ENCODE measurements at regions not wholly inside any gene's neighbourhood (a gene's known extent, or its start where the extent isn't known, plus 50 kb on each side); places are given as distances from the start of the nearest gene placed in this dataset.
"Not testable (repeated sequence)": the region's sequence is repeated elsewhere in the genome, so short reads cannot be mapped to it uniquely, and the experiment has no call there.

DNA sequence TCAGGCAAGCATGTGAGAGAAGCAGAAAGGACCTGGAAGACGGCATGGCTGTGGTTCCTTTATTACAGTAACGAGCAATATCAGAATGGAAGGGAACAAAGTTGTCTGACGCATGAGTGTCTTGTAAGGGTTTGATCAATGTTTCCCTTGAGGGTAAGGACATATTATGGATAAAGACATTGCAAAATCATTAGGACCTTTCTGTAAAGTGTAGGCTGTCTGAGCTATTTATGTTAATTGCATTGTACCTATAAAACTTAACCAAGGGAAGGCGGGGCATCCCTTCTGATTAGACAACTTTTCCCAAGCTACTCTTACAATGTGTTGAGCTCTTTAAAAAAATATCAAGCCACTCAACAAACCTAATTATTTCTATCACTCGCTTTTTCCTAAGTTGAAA, 112.2 kb upstream of the JADE1 start:
- no peak for ATAC-seq
- no peak for DNase-seq
- intact Hi-C loops (cut with micrococcal nuclease): no loop called here

DNA sequence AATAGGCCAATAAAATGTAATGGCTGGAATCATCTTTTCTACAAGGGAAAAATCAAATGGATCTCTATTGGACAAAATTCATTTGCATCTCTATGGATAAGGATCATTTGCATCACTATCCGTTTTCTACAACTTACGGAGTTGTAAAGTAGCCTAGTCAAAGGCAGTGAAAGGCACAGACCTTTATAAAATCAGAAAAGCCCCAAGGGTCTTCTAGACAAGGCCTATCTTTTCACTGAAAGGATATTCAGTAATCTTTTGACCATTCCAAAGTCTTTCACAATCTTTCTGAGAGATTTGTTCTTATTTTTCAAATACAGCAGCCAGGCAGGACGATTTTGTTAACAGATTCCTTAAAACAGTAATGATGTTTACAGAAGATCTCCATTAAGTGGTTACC, 119.5 kb upstream of the JADE1 start:
- intact Hi-C loops (cut with micrococcal nuclease): no loop called here
- ATAC-seq: peak; percentile 62
- DNase-seq: no peak

DNA sequence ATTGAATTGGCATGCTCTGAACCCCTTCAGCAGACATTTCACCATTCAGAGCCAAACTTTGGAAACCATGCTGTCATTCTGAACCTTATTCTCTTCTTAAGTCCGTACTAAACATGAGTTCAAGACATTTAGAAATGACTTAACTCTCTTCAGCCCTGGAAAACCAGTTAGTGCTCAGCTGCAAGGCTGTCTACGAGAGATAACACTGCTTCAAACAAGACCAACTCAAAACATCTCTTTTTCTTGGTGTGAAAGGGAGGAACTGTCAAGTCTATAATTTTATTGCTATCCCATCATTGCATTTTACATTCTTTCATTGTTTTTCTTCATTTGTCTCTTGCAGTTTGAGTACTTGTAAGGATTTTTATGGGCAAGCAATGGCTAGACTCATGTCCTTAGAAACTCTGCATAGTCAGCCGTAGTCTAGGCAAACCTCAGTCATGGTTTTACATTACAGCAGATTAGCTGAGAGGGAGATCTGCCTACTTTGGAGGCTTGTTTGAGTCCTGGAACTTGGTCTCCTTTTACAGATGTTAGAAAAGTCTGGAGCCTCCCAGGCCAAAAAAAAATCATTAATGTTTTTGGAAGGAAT, 120.6 kb upstream of the JADE1 start:
- intact Hi-C loops (cut with micrococcal nuclease): no loop called here
- DNase-seq (no peak), ATAC-seq (no peak)

DNA sequence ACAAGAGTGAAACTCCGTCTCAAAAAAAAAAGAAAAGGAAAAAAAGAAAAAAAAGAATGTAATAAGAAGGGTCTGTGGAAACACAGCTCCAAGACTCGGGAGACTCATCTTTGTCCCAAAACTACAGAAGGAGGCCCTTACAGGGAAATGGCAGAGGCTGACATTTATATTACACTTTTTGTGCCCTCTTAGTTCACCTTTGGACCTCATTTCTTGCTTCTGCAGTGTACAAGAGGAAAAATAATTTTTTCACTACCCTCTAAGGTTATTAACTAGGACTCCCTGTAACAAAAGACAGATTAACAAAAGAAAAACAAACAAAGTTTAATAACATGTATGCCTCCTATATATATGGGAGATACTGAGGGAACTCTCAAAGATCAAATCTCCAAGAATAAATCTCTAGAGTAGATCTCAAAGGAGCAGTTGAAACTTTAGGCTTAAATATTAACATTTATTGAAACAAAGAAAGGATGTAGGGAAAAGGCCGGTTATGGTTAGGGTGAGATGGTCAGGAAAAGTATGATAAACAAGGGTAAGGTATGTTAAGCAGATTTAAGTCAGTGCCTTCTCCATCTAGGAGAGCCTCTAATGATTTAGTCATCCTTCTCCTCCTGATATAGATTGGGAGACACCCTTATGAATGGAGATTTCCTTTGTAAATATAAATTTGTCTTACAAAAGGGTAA, 121.3 kb upstream of the JADE1 start:
- no peak for ATAC-seq
- intact Hi-C loops (cut with micrococcal nuclease): no loop called here
- no peak for DNase-seq

DNA sequence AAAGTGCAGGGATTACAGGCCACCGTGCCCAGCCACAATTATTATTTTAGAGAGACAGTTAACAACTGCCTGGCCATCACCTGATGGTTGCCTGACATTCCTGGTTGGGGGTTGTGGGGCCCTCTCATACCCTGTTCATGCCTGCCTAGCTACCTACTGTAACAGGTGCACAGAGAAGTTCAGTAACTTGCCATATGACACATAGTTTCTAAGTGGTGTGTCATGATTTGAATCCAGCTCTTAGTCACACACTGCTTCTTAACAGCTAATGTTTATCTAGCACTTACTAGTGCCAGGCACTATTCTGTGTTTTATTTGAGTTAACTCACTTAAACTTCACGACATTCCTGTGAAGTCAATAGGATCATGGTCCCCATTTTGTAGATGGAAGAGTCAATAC, 122.7 kb upstream of the JADE1 start:
- intact Hi-C loops (cut with micrococcal nuclease): no loop called here
- DNase-seq: no peak
- ATAC-seq: no peak

DNA sequence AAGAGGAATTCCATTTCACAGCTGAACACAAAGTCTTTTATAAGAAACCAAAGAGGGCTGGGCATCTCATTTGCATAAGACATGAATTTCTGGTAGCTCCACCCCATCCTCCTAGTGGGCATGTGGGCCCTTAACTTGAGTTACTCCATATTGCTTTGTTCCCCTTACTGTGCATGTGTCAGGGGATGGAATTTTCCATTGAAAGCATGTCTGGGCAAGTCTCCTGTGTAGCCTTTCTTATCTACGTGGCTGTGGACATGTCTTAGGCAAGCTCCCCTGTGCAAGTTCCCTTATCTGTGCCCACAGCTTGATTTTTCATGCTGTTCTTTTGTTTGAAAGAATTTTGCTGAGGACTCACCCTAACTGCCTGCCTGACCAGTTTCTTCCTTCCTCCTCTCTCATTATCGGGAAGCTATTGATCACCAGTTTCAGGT, 123.5 kb upstream of the JADE1 start:
- intact Hi-C loops (cut with micrococcal nuclease): no loop called here
- DNase-seq: no peak

DNA sequence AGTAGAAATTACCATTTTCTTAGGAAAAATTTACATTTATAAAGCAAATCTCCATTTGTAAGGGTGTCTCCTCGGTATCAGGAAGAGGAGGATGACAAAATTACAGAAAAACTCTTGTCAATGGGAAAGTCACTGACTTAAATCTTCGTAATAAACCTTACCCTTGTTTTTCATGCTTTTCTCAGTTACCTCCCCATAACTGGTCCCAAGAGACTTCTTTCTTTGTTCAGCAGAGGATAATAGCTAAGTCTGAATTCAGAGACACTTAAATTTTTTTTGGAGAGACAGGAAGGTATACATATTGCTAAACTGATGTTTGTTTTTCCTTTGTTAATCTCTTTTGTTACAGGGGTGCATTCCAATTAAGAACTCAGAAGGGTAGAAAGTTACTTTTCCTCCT, 125.5 kb upstream of the JADE1 start:
- no peak for DNase-seq
- no peak for ATAC-seq
- intact Hi-C loops (cut with micrococcal nuclease): no loop called here

More for the DNA sequence above, 123.5 kb upstream of the JADE1 start:
- ATAC-seq: no peak

DNA sequence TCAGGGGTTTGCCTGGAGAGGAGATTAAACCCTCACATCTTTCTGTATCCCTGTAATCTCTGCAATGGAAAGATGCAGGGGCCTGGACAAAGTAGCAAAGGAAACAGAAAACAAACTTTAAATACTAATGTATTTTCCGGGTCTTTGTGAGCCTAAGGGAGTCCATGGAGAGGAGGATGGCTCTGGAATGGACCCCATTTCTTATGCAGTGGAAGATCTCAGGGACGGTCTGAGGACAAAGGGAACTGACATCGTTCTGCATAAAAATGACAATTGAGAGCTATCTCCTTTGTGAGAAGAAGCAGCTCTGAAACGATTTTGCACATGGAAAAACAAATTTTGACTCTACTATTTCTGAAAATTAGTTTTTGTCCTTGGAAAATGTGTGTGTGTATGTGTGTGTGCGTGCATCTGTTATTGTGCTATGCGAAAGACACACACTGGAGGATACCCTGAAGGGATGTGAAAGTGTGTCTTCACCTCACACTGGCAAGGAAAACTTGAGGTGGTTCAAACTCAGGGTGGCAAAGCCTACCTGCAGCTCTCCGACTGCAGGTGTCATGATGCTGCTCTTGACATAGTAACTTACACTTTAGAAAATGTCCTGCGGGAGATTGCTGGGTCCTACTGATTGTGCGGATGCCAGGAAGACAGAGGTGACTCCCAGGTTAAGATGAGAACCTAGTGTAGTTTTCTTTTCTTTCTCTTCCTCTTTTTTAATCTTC, 126.4 kb upstream of the JADE1 start:
- no peak for DNase-seq
- intact Hi-C loops (cut with micrococcal nuclease): no loop called here

DNA sequence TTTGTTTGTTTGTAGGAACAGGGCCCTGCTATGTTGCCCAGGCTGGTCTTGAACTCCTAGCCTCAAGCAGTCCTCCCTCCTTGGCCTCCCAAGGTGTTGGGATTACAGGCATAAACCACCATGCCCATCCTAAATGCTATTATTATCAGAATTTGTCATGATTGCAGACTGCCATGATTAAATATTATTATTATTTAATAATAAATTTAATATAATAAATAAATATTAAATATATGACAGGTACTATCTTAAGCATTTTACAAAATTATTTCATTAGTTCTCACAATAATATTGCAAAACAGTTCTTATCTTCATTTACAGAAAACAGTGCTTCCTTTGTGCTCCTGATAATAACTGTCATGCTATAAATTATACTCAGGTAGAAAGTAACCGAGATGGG, 133.4 kb upstream of the JADE1 start:
- no peak for ATAC-seq
- intact Hi-C loops (cut with micrococcal nuclease): no loop called here
- DNase-seq: no peak

More for the DNA sequence above, 126.4 kb upstream of the JADE1 start:
- ATAC-seq: no peak

DNA sequence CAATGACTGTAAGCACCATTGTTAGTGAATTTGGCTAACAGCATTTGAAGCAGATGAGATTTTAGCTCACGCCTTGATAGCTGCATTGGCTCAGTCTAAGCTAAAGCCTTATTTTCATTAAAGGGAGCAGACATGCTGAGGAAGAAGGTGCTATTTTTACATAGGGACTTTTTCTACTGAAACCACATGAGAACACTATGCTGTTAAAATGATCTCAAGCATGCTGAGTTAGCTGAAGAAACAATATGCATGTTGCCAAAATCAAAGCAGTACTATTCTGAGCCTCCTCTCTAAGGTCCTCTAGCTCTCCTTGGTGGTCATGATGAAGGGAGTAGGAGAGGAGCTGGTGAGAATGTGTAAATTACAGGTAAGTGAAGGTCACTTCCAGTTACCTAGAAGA, 134.4 kb upstream of the JADE1 start:
- no peak for DNase-seq
- intact Hi-C loops (cut with micrococcal nuclease): no loop called here
- ATAC-seq: peak; percentile 80

DNA sequence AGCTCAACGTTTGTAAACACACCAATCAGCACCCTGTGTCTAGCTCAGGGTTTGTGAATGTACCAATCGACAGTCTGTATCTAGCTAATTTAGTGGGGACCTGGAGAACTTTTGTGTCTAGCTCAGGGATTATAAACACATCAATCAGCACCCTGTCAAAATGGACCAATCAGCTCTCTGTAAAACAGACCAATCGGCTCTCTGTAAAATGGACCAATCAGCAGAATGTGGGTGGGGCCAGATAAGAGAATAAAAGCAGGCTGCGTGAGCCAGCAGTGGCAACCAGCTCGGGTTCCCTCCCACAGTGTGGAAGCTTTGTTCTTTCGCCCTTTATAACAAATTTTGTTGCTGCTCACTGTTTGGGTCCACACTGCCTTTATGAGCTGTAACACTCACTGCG, 136.3 kb upstream of the JADE1 start:
- ATAC-seq; intact Hi-C loops (cut with micrococcal nuclease); DNase-seq: not testable (repeated sequence)

DNA sequence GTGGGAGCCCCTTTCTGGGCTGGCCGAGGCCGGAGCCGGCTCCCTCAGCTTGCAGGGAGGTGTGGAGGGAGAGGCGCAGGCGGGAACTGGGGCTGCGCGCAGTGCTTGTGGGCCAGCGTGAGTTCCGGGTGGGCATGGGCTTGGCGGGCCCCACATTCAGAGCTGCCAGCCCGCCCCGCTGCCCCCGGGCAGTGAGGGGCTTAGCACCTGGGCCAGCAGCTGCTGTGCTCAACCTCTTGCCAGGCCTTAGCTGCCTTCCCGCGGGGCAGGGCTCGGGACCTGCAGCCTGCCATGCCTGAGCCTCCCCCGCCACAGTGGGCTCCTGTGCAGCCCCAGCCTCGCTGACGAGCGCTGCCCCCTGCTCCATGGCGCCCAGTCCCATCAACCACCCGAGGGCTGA, 136.9 kb upstream of the JADE1 start:
- ATAC-seq; DNase-seq; intact Hi-C loops (cut with micrococcal nuclease): not testable (repeated sequence)

DNA sequence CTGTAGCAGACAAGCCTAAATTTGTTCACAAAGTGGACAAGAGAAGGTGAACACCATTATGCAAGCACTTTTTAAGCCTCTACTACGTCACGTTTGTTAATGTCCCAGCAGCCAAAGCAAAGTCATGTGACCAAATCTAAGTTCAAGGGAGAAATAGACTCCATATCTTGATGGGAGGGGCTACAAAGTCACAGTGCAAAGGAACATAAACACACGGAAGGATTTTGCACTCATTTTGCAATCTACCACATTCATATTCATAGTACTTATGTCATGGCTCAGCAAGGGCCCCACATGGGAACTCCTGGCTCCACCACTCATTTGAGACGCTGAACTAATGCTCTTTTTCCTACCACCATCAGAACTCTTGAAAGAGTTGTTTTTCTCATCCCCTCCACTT, 139.0 kb upstream of the JADE1 start:
- intact Hi-C loops (cut with micrococcal nuclease): no loop called here
- DNase-seq: no peak
- no peak for ATAC-seq

DNA sequence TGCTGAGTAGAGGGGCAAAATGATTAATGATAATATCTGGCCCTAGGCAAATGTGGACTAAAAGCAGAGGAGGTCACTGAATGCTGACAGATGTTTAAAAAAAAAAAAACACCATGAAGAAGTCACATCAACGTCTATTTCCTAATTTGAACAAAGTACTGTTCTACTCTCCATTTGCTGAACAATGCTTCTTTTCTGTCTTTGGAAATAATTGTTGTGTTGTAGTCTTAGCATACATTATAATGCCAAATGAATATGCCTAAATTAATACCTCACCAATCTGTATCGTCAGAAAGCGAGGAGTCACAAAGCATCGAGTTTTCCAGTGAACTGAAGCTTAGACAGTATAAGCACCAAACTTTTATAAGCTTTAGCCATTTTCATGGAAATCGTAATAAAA, 140.9 kb upstream of the JADE1 start:
- ATAC-seq (no peak), DNase-seq (no peak)
- intact Hi-C loops (cut with micrococcal nuclease): no loop called here

DNA sequence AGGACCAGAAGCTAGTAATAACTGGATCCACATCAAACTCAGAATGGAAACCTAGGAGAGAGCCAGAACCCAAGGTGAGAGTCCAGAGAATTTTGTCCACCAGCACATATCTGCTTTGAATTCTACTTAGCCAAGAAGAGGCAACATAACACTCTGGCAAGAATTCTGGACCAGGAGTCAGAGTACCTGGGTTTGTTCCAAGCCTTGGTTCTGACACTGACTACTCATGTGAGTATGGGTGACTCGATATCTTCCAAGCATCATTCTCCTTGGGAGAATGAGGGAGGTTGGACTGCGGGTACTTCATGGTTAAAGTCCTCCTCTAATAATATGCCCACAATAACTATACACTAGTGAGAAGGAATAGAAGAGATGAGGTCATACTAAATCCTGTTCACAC, 144.0 kb upstream of the JADE1 start:
- ATAC-seq (no peak), DNase-seq (no peak)
- intact Hi-C loops (cut with micrococcal nuclease): no loop called here

DNA sequence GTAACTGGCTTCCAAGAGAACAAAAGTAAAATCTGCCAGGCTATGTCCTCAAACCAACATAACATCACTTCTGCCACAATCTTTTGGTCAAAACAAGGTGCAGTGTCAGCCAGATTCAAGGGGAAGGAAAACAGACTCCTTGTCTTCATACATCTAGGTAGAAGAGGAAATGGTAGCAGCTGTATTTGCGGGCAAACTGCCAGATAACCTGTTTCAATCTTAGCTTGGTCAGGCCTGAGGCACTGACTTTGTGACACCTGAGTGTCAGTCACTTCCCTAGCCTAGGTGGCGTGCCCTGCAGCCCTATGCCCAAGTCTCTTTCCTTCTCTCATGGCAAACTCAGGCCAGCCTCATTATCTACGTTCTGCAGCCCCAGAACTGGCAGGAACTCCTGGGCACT, 146.2 kb upstream of the JADE1 start:
- intact Hi-C loops (cut with micrococcal nuclease): no loop called here
- DNase-seq (no peak), ATAC-seq (no peak)

DNA sequence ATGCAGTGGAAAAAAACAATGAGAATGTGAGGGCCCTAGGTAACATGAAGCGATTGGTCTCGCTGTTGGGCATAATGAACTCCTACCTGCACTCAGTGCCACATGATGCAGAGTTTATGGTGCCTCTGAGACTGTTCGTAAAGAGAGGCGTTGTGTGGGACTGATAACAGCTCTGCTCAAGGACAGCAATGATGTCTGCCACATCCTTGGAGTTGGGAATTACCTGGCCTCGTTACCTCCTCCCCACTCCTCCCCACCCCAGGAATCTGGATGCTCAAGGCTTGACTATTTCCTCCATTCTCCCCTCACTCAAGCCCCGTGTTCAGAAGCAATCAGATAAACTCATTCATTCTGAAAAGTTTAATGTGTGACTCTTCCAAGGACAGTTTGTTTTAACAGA, 148.0 kb upstream of the JADE1 start:
- ATAC-seq: no peak
- intact Hi-C loops (cut with micrococcal nuclease): no loop called here
- DNase-seq: no peak

DNA sequence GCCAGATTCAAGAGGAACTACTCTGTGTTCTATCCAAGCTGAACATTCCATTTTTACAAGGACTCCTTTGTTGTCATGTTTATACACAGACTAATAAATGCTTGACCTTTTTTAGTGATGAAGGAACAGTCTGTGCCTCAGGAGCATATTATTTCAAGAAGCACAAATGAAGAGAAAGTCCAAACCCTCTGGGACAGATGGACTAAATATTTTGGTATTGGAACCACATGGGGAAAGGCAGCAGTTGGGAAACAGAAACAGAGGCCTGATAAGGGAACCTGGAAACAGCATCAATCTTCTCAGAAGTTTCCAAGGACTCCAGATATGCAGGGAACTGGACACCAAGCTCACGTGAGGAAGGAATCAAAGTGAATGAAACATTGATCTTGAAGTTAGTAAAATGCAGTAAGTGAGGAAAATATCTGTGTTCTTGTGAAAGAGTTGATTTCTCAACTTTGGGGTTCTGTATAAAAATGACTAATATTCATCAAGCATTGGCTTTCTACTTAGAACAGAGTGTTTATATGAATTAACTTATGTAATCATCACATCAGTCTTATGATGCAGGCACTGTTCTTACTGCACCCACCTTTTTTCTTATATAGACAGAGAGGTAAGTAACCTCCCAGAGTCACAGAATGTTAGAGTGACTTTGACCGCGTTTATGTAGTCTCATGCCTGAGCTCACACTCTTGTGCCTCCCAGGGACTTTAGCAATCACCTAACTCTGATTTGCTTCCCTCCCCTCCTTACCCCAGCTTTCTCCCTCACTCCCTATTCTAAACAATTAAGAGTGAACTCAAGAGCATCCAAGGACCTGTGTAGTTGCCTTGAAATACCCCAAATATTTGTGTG, 148.9 kb upstream of the JADE1 start:
- ATAC-seq: peak; percentile 94
- intact Hi-C loops (cut with micrococcal nuclease): no loop called here

DNA sequence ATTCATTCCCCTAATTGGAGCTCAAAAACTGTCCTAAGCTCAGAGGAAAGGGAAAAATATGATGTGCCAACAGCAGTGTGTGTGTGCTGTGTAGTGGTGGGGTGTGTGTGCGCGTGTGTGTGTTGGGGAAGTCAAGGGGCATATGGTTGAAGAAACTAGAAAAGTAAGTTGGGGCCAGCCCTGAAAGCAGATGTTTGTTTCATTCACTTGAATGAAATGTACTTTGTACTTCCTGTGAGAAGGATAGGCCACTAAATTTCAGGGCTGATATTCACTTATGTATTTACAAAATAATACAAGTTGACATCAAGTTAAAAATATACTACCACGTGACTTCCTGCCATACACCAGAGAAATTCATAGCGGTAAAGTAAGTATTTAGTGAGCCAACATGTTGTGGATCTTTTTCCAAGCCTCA, 151.3 kb upstream of the JADE1 start:
- DNase-seq (no peak), ATAC-seq (no peak)
- intact Hi-C loops (cut with micrococcal nuclease): no loop called here

More for the DNA sequence above, 148.9 kb upstream of the JADE1 start:
- DNase-seq: no peak

DNA sequence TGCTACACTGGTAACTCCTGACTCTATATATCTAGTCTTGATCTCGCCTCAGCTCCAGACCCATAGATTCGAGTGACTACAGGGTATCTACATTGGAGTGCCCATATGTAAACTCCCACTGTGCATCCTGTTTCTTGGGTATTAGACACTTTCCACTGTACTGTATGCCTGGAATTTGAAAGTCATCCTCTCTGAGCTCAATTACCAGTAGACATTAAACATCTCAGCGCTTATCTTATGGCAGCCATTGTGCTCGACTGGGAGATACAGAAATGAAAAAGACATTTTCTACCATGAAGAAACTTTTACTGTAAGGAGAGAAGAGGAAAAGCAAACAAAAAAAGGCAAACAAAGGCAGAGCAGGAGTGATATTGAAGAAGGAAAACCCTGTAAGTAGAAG, 151.9 kb upstream of the JADE1 start:
- intact Hi-C loops (cut with micrococcal nuclease): no loop called here
- ATAC-seq (no peak), DNase-seq (no peak)
